ENCODE measurements at regions not wholly inside any gene's neighbourhood (a gene's known extent, or its start where the extent isn't known, plus 50 kb on each side); places are given as distances from the start of the nearest gene placed in this dataset.

DNA sequence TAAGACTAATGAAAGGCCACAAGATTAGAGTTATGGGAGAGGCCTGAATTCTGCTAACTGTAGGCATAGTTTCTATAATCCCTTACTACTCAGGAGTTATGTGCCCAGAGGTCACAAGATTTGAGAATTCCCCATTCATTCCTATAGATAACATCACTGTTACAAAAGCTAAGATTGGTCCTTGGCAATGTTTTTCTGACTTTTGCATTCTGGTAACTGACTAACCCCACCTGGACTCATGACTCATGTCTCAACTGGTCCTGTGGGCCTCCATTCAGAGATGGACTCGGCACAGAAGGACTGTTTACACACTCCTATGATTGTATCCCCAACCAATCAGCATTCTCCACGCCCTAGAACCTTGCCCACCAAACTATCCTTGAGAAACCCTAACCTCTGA, 249.0 kb upstream of the ZP4 start:
- TF ChIP-seq, protein P1, sequence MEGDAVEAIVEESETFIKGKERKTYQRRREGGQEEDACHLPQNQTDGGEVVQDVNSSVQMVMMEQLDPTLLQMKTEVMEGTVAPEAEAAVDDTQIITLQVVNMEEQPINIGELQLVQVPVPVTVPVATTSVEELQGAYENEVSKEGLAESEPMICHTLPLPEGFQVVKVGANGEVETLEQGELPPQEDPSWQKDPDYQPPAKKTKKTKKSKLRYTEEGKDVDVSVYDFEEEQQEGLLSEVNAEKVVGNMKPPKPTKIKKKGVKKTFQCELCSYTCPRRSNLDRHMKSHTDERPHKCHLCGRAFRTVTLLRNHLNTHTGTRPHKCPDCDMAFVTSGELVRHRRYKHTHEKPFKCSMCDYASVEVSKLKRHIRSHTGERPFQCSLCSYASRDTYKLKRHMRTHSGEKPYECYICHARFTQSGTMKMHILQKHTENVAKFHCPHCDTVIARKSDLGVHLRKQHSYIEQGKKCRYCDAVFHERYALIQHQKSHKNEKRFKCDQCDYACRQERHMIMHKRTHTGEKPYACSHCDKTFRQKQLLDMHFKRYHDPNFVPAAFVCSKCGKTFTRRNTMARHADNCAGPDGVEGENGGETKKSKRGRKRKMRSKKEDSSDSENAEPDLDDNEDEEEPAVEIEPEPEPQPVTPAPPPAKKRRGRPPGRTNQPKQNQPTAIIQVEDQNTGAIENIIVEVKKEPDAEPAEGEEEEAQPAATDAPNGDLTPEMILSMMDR (conservative IDR thresholded peaks at IDR 0.05), result no peak
- no peak for TF ChIP-seq ZFX (IDR thresholded peaks at IDR 0.05)
- H3K27ac ChIP-seq, result no peak overlapping the region

DNA sequence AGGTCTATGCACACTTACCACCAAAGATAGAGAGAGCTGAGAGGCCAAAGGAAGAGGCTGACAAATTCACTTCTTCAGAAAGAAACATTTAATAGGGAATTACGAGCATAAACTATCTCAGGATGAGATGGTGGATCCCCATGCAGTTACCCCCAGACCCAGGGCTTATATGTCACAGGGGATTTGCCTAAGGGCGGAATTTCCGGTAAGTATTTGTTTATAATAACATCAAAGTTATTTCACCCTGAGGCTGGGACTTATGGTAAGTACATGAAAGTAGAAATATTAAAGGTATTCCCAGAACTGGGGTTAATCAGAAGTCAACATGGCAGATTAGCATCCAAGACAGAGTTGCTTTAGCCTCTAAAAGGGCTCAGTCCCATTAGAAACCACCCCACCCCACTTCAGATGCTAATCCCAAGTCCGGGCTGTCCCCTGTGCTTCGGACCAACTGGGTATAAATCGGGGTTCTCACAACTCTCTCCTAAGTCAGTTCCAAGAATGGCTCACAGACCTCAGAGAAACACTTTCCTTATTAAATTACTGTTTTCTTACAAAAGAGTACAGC, 247.4 kb upstream of the ZP4 start:
- no peak overlapping the region for H3K27ac ChIP-seq
- no peak for TF ChIP-seq ZFX (IDR thresholded peaks at IDR 0.05)
- TF ChIP-seq, protein P1 (conservative IDR thresholded peaks at IDR 0.05), result no peak

DNA sequence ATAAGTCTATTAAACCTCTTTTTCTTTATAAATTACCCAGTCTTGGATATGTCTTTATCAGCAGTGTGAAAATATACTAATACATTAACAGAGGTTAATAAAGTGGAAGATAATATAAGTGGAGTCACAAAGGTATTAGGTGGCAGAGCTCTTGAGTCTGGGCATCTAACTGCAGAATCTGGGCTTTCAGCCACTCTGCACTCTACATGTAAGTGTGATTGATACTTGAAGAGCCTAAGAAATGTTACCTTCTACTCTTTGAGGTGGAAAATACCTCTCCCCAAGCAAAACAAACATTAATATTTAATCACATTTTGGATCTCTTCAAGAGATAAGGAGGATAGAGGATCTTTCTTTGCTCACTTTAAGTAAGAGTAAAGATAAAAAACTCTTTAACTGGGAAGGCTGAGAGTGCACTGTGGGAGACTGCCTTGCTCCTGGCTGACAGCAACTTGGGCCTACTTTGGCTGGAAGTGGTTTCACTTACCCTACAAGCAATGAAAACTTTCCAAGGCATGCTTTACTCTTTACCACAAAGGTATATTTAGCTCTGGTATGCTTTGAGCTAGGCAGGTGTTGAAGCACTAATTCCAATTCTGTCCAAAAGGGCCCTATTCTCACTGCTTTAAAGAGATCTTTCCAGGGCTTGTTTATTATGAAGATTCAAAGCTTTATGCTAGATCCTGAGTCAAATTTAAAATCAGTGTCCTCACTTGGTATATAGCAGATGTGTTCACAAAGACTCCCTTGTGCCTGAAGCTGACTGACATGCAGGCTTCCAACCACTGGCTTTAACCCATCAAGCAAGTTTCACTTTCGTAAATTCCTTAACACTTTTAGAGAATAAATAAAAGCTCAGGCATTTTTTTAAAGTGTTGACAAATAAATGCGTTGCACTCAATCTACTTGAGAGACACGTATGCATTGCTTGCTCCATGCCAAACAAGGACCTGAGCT, 245.3 kb upstream of the ZP4 start:
- H3K27ac ChIP-seq, result no peak overlapping the region
- TF ChIP-seq, protein P1 (conservative IDR thresholded peaks at IDR 0.05), result no peak
- no peak for TF ChIP-seq ZFX (IDR thresholded peaks at IDR 0.05)

DNA sequence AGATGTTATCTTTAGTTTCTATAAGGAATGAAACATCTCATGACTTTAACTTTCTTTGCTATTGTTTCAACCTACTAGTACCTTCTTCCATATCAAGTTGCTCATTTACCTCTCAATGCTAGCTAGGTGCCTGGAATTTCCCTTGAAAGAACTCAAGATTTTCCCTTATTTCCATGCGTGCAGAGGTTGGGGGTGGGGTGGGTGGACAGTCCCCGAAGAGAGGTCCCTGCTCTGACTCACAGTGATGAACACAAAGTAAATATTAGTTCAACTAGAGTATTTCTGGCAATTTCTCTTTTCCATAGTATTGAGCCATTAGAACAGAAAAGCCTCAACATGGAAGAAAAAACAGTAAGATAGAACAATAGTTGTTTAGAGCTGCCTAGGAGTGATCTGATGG, 239.0 kb upstream of the ZP4 start:
- TF ChIP-seq, protein P1 (conservative IDR thresholded peaks at IDR 0.05), result no peak
- no peak for TF ChIP-seq ZFX (IDR thresholded peaks at IDR 0.05)
- no peak overlapping the region for H3K27ac ChIP-seq

DNA sequence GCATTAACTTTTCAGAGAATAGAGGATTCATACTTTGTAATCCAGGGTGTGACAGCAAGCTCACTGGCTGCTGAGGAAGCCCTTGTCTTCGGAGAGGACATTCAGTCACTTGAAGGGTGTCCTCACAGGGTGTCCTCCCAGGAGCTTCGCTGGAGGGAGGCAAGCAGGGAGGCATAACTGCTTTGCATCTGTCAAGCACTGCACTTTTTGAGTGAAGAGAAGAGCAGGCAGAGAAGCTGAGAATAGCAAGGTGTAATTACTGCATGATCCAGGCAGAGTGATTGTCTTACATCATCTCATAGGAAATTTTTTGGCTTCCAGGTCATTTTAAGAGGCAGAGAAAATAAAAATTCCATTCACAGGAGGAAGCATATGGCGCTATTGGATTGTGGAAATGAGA, 232.5 kb upstream of the ZP4 start:
- no peak for TF ChIP-seq ZFX (IDR thresholded peaks at IDR 0.05)
- TF ChIP-seq, protein P1 (conservative IDR thresholded peaks at IDR 0.05), result no peak
- H3K27ac ChIP-seq, result no peak overlapping the region

DNA sequence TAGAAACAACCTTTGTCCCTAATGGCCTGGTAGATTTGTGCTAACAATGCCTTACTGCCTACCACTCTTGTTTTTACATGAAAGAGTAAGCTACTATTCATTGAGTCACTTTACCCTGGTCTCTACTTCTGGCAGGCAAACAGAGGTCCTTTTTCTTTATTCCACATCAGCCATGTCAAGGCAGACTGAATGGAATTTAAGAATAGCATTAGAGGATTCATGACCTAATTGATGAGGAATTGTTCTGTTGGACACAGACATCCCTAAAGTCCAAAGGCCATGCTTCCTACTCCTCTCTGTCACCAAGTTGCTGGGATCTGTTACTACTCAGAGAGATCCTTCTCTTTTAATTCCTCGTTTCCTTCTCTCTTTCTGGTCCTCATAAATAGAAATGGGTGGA, 229.1 kb upstream of the ZP4 start:
- TF ChIP-seq, protein P1 (conservative IDR thresholded peaks at IDR 0.05), result no peak
- TF ChIP-seq ZFX (IDR thresholded peaks at IDR 0.05), result no peak

DNA sequence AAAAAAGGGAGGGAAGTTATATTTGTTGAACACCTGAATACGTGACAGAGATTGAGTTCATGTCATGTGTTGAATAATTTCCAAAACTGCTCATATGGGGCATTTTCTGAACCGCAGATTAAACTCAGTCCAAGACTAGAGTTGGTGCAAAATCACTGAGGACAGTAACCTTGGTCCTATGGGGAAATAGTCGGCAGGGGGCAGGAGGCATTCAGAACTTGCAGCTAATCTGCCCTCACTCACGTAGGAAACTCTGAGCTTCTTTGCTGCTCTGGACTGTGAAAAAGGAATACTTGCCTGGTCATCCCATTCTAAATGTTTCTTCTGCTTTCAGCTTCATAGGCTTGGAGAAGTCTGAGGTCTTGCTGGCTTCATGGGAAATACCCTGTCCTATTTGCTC, 228.3 kb upstream of the ZP4 start:
- H3K27ac ChIP-seq, result no peak overlapping the region
- TF ChIP-seq, protein P1 (conservative IDR thresholded peaks at IDR 0.05), result 0 out of 2 replicates have a peak, but pooled peaks have one; percentile 13
- no peak for TF ChIP-seq ZFX (IDR thresholded peaks at IDR 0.05)

More for the DNA sequence above, 229.1 kb upstream of the ZP4 start:
- no peak overlapping the region for H3K27ac ChIP-seq
